GM10266 (cell line): ENCODE measurements at regions not wholly inside any gene's neighbourhood (a gene's known extent, or its start where the extent isn't known, plus 50 kb on each side); places are given as distances from the start of the nearest gene placed in this dataset.
"Not testable (repeated sequence)": the region's sequence is repeated elsewhere in the genome, so short reads cannot be mapped to it uniquely, and the experiment has no call there.

Experiments used
- DNase-seq: peaks from one replicate; pipeline ENCODE4 v3.0.0; 2012; ENCODE audit errors: extremely low spot score
- TF ChIP-seq, protein P1 (sequence below): IDR thresholded peaks from 2 replicates; pipeline ENCODE4 v1.5.1; 2012; ENCODE audit warnings: mild to moderate bottlenecking, low read depth; ENCODE audit not compliant: control insufficient read depth, insufficient read depth; ENCODE audit errors: missing control alignments

DNA sequence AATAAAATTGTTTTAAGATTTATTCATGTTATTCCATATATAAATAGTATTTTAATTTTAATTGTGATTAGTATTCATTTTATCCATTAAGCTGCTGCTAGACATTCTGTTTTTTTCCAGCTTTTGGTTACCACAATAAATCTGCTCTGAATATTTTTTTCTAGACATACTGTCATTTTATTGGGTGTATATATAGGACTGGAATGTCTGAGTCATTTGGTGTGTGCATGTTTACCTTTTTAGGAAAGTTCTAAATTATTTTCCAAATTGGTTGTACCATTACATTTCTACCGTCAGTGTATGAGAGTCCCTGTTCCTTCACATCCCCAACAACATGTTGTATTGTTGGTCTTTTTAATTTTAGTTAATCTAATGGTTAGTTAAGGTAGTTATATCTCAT is 1138.1 kb downstream of the REEP3 start:
- TF ChIP-seq, protein P1, sequence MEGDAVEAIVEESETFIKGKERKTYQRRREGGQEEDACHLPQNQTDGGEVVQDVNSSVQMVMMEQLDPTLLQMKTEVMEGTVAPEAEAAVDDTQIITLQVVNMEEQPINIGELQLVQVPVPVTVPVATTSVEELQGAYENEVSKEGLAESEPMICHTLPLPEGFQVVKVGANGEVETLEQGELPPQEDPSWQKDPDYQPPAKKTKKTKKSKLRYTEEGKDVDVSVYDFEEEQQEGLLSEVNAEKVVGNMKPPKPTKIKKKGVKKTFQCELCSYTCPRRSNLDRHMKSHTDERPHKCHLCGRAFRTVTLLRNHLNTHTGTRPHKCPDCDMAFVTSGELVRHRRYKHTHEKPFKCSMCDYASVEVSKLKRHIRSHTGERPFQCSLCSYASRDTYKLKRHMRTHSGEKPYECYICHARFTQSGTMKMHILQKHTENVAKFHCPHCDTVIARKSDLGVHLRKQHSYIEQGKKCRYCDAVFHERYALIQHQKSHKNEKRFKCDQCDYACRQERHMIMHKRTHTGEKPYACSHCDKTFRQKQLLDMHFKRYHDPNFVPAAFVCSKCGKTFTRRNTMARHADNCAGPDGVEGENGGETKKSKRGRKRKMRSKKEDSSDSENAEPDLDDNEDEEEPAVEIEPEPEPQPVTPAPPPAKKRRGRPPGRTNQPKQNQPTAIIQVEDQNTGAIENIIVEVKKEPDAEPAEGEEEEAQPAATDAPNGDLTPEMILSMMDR = no peak

DNA sequence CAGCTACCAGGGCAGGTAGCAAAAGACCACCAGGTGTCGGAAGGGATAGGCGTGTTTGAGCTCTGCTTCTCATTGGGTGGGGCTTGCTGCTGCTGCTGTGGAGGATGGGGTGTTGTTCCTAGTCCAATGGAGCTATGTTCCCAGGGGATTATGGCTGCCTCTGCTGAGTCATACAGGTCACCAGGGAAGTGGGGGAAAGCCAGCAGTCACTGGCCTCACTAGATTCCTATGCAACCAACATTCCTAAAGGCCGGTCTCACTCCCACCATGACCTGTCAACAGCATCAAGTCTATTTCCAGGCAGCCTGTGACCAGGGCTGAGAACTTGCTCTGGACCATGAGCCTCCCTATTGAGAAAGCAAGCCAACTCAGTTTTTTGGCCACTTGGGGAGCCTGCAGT is 1160.8 kb downstream of the REEP3 start:
- TF ChIP-seq, protein P1 = no peak
- DNase-seq = no peak

More for the DNA sequence above, 1138.1 kb downstream of the REEP3 start:
- no peak for DNase-seq

DNA sequence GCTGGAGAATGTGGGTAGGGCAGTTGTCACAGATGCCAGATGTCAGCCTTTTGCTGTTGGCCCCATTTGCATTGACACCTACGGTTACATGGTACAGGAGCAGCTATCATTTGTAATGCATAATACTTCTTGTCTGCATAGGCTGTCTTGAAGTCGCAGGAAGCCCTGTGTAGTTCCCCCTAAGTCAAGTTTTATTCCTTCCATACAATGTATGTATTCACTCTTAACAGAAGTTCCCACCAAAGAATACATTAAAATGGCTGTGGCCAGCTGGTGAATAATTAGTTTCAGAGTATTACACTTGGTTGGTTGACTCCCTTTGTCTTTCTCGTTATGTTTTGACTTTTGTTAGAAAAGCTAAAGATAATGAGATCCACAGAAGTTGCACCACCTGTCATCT is 1169.0 kb downstream of the REEP3 start:
- DNase-seq = no peak
- TF ChIP-seq, protein P1 = no peak

DNA sequence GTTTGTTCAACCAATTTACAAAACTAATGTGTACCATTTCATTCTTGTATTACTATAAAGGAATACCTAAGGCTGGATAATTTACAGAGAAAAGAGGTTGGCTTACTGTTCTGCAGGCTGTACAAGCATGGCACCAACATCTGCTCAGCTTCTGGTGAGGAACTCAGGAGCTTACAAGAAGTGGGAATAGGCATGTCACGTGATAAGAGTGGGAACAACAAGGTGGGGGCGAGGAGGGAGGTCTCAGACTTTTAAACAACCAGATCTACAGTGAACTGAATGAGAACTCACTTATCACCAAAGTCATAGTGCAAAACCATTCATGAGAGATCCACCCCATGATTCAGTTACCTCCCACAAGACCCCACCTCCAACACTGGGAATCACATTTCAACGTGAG is 1178.0 kb downstream of the REEP3 start:
- no peak for DNase-seq
- TF ChIP-seq, protein P1 = no peak

DNA sequence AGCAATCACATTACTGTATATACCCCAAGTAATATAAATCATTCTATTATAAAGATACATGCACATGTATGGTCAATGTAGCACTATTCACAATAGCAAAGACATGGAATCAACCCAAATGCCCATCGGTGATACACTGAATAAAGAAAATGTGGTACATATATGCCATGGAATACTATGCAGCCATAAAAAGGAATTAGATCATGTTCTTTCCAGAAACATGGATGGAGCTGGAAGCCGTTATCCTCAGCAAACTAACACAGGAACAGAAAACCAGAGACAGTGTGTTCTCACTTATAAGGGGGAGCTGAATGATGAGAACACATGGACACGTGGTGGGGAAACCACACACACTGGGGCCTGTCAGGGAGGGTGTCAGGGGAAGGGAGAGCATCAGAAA is 1180.9 kb downstream of the REEP3 start:
- not testable (repeated sequence) for DNase-seq

DNA sequence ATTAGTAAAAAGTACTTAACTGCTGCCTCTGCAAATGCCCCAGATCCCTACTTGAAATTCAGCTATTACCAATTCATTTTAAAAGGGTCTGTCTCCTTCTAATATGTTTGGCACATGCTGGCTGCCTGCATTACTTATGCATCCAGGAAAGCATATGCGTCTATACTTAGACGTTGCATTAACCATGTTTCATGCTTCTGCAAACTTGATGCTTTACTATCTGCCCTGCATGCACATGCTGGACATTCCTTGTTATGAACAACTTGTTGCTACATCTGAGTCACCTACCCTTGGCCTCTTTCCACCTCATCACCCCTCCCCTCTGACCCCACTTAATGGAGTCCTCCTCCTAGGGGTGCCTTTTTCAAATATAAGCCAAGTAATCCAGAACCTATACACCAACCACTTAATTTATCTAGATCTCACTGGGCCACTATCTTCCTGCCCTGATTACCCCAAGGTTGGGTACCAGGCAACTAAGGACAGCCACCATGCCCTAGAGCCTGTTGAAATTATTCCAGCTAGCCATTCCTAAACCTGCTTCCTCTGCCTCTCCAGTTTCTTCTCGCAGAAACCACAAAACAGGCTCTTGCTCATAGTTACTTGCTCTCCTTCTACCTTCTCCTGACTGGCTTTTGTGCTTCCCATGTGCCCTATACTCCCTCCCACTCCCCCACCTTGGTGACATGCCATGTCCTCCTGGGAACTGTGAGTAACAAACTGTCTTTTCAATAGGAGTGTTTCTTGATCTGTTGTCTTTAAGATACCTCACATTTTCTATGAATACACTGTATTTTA is 1187.9 kb downstream of the REEP3 start:
- TF ChIP-seq, protein P1 = no peak
- DNase-seq = no peak

DNA sequence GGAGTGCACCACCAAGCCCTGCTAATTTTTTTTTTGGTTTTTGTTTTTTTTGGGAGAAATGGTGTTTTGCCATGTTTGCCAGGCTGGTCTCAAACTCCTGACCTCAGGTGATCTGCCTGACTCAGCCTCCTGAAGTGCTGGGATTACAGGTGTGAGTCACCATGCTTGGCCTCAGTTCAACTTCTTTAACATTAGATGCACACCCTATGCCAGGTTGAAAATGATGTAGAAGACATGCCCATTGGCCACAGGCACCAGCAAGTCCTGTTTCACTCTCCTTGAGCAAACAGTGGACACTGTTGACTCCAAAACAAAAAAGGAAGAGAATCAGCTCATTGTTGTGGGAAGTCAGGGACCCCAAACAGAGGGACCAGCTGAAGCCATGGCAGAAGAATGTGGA is 1205.3 kb downstream of the REEP3 start:
- DNase-seq = no peak
- TF ChIP-seq, protein P1 = no peak
